ENCODE measurements at regions not wholly inside any gene's neighbourhood (a gene's known extent, or its start where the extent isn't known, plus 50 kb on each side); places are given as distances from the start of the nearest gene placed in this dataset.

- TF ChIP-seq POLR2A (IDR thresholded peaks at IDR 0.05) = no peak
- no peak for TF ChIP-seq CTCF (IDR thresholded peaks at IDR 0.05)
- TF ChIP-seq POLR2AphosphoS5 (IDR thresholded peaks at IDR 0.05) = no peak
Observed at GRCh38 chr3:31391150-31391549, 141.6 kb upstream of the STT3B start.

Measured in prostate gland (tissue), 2 donors.